D721Med (cell line): ENCODE measurements at regions not wholly inside any gene's neighbourhood (a gene's known extent, or its start where the extent isn't known, plus 50 kb on each side); places are given as distances from the start of the nearest gene placed in this dataset.

ENCODE experiments used
- DNase-seq: peaks from one replicate; pipeline ENCODE4 v3.0.0; 2011; ENCODE audit warnings: low spot score; ENCODE audit not compliant: insufficient read length
- FAIRE-seq: peaks from 2 replicates; lab custom pipeline; 2011; peaks lifted over from hg19 to GRCh38; lab: Jason Lieb, UNC
- CTCF ChIP-seq: IDR thresholded peaks from 2 replicates; pipeline ENCODE4 v1.5.1; 2012; ENCODE audit warnings: mild to moderate bottlenecking, control low read depth; ENCODE audit not compliant: insufficient read depth; ENCODE audit errors: missing control alignments

GRCh38 chr3:18825665-18826064 lies 322.6 kb upstream of the KCNH8 start:
- no peak for TF ChIP-seq CTCF
- DNase-seq (no peak), FAIRE-seq (no peak)

GRCh38 chr3:18813300-18813699 lies 335.0 kb upstream of the KCNH8 start:
- DNase-seq (no peak), FAIRE-seq (no peak)
- no peak for TF ChIP-seq CTCF

GRCh38 chr3:18812316-18812715 lies 336.0 kb upstream of the KCNH8 start:
- DNase-seq, result no peak
- no peak for FAIRE-seq
- no peak for TF ChIP-seq CTCF

GRCh38 chr3:18810306-18810661 lies 338.0 kb upstream of the KCNH8 start:
- FAIRE-seq (no peak), DNase-seq (no peak)
- no peak for TF ChIP-seq CTCF

GRCh38 chr3:18809640-18810305 lies 338.5 kb upstream of the KCNH8 start:
- FAIRE-seq, result no peak
- no peak for DNase-seq
- no peak for TF ChIP-seq CTCF

- no peak for TF ChIP-seq CTCF
- FAIRE-seq, result no peak
- no peak for DNase-seq
These were observed 339.9 kb upstream of the KCNH8 start for GRCh38 chr3:18808429-18808828.

GRCh38 chr3:18807593-18807992 lies 340.7 kb upstream of the KCNH8 start:
- FAIRE-seq (no peak), DNase-seq (no peak)
- TF ChIP-seq CTCF, result no peak
